HCT116 (cell line): ENCODE measurements at regions not wholly inside any gene's neighbourhood (a gene's known extent, or its start where the extent isn't known, plus 50 kb on each side); places are given as distances from the start of the nearest gene placed in this dataset.

Source experiments
- ATAC-seq: fragments of 200-7000 bp; cut with Tn5 transposase; 2 replicates; pipeline ENCODE4 v1.9.1; 2020; ENCODE audit warnings: mild to moderate bottlenecking, moderate library complexity
- BruUV-seq: library from RNA; stranded (reverse); fragments of 400-500 nt; replicated peaks from 2 replicates; lab custom pipeline; 2021; lab: Mats Ljungman, UMichigan
- CTCF ChIA-PET: fragments of 300-600 bp; sonication (Branson Sonifier 250); formaldehyde crosslinking; loops from one replicate; lab custom pipeline; 2021; ENCODE audit warnings: antibody characterized with exemption; lab: Charles Lee
- POLR2A ChIA-PET: fragments of 300-600, 350-600 bp; sonication (Branson Sonifier 250); formaldehyde crosslinking; loops from one replicate; lab custom pipeline; 2021; ENCODE audit warnings: antibody characterized with exemption; lab: Charles Lee
- RAD21 ChIA-PET, 2 experiments: fragments of 300-600 bp; sonication (Branson Sonifier 250); formaldehyde crosslinking; loops; one replicate each; lab custom pipeline; 2023; ENCODE audit warnings: low total read pairs in 2 of 2; ENCODE audit not compliant: uncharacterized antibody in 2 of 2, unreplicated experiment in 2 of 2, low non-redundant PET in 1 of 2; lab: Charles Lee
- DNase-seq: peaks from one replicate; pipeline ENCODE4 v3.0.0-alpha.2; 2010; ENCODE audit warnings: low read depth, low spot score
- H2AFZ ChIP-seq: fragments of 200-600 bp; shearing (Covaris generic), sonication (generic); 2 replicates; pipeline ENCODE4 v1.6.1; 2017; ENCODE audit warnings: low read depth, mixed run types, mixed read lengths, antibody characterized with exemption, low read length; ENCODE audit not compliant: poor library complexity, severe bottlenecking
- H3K27ac ChIP-seq: 2 replicates; pipeline ENCODE4 v1.5.1; 2012; ENCODE audit warnings: low read depth, low read length
- H3K27me3 ChIP-seq: fragments of 200-600 bp; sonication (generic); 2 replicates; pipeline ENCODE4 v1.6.1; 2016; ENCODE audit warnings: mixed run types, low read length, mixed read lengths; ENCODE audit not compliant: insufficient read depth
- H3K36me3 ChIP-seq, 2 experiments: fragments of 200-500 bp in 1 of 2; fragments of 200-600 bp in 1 of 2; sonication (Bioruptor generic) in 1 of 2; sonication (generic) in 1 of 2; 2 replicates each; pipeline versions ENCODE4 v1.5.1 to v1.6.1; 2014 to 2016; ENCODE audit warnings: low read length in 2 of 2, inconsistent platforms in 1 of 2, mixed read lengths in 1 of 2, mixed run types in 1 of 2; ENCODE audit not compliant: insufficient read depth in 2 of 2, control insufficient read depth in 1 of 2
- H3K4me1 ChIP-seq, 2 experiments: fragments of 200-600 bp in 1 of 2; sonication (generic) in 1 of 2; 2 replicates each; pipeline versions ENCODE4 v1.5.1 to v1.6.1; 2012 to 2017; ENCODE audit warnings: low read length in 2 of 2, inconsistent platforms in 1 of 2, mild to moderate bottlenecking in 1 of 2, mixed read lengths in 1 of 2, mixed run types in 1 of 2, moderate library complexity in 1 of 2; ENCODE audit not compliant: insufficient read depth in 2 of 2, control insufficient read depth in 1 of 2
- H3K4me2 ChIP-seq: fragments of 200-600 bp; sonication (generic); 2 replicates; pipeline ENCODE4 v1.6.1; 2017; ENCODE audit warnings: mixed run types, low read length, mixed read lengths
- H3K4me3 ChIP-seq, 2 experiments: fragments of 200-600 bp in 1 of 2; sonication (generic) in 1 of 2; replicated peaks in 1 of 2; 2 replicates each; pipeline ENCODE4 v1.5.1; 2011 to 2016; ENCODE audit warnings: low read length in 2 of 2, control low read depth in 1 of 2, low read depth in 1 of 2, mild to moderate bottlenecking in 1 of 2, mixed read lengths in 1 of 2, mixed run types in 1 of 2
- H3K79me2 ChIP-seq: fragments of 200-600 bp; sonication (generic); 2 replicates; pipeline ENCODE4 v1.6.1; 2017; ENCODE audit warnings: mild to moderate bottlenecking, mixed run types, low read length, moderate library complexity, mixed read lengths; ENCODE audit not compliant: insufficient read depth
- H3K9ac ChIP-seq: fragments of 200-600 bp; sonication (generic); 2 replicates; pipeline ENCODE4 v1.6.1; 2016; ENCODE audit warnings: low read length, mixed read lengths
- H3K9me2 ChIP-seq: fragments of 200-600 bp; sonication (generic), shearing (Covaris generic); 2 replicates; pipeline ENCODE4 v1.6.1; 2017; ENCODE audit warnings: mixed run types, mild to moderate bottlenecking, moderate library complexity; ENCODE audit not compliant: insufficient read depth
- H3K9me3 ChIP-seq, 2 experiments: fragments of 200-500 bp in 1 of 2; fragments of 200-600 bp in 1 of 2; sonication (Bioruptor generic) in 1 of 2; sonication (generic) in 1 of 2; 2 replicates each; pipeline ENCODE4 v1.6.1; 2014 to 2017; ENCODE audit warnings: low read length in 2 of 2, mixed read lengths in 2 of 2, inconsistent platforms in 1 of 2, low read depth in 1 of 2, mild to moderate bottlenecking in 1 of 2, mixed run types in 1 of 2, moderate library complexity in 1 of 2; ENCODE audit not compliant: control insufficient read depth in 1 of 2, insufficient read depth in 1 of 2
- H4K20me1 ChIP-seq: fragments of 200-600 bp; sonication (generic), shearing (Covaris generic); 2 replicates; pipeline ENCODE4 v1.6.1; 2017; ENCODE audit warnings: mixed run types, mild to moderate bottlenecking, moderate library complexity; ENCODE audit not compliant: insufficient read depth
- CEBPB ChIP-seq: IDR thresholded peaks from 2 replicates; pipeline ENCODE4 v1.6.1; 2012; ENCODE audit warnings: low read depth
- CTCF ChIP-seq, 3 experiments: fragments of 200-600 bp in 1 of 3; sonication (generic) in 1 of 3; IDR thresholded peaks in 2 of 3; conservative IDR thresholded peaks in 1 of 3; 2 replicates each; pipeline ENCODE4 v1.5.1; 2012 to 2017; ENCODE audit warnings: low read depth in 2 of 3, low read length in 2 of 3, antibody characterized with exemption in 1 of 3, borderline replicate concordance in 1 of 3, control low read depth in 1 of 3, mild to moderate bottlenecking in 1 of 3, mixed read lengths in 1 of 3, mixed run types in 1 of 3, moderate library complexity in 1 of 3; ENCODE audit not compliant: insufficient read depth in 1 of 3
- EGR1 ChIP-seq: IDR thresholded peaks from 2 replicates; pipeline ENCODE4 v1.6.1; 2012; ENCODE audit warnings: low read depth
- ELF1 ChIP-seq: IDR thresholded peaks from 2 replicates; pipeline ENCODE4 v1.6.1; 2012; ENCODE audit warnings: low read depth, borderline replicate concordance
- EZH2 ChIP-seq: fragments of 200-600 bp; sonication (generic); IDR thresholded peaks from 2 replicates; pipeline ENCODE4 v1.6.1; 2017; ENCODE audit warnings: antibody characterized with exemption, mixed run types
- EZH2phosphoT487 ChIP-seq: fragments of 200-600 bp; IDR thresholded peaks from 2 replicates; pipeline ENCODE4 v1.6.1; 2018; ENCODE audit warnings: antibody characterized with exemption, borderline replicate concordance
- POLR2A ChIP-seq: IDR thresholded peaks from 2 replicates; pipeline ENCODE4 v1.7.0; 2011; ENCODE audit warnings: borderline replicate concordance; ENCODE audit not compliant: insufficient read depth, insufficient read length; ENCODE audit errors: extremely low read depth
- POLR2AphosphoS5 ChIP-seq: IDR thresholded peaks from 2 replicates; pipeline ENCODE4 v1.6.1; 2011; ENCODE audit warnings: mild to moderate bottlenecking, low read depth, low read length, moderate library complexity
- RAD21 ChIP-seq: IDR thresholded peaks from 2 replicates; pipeline ENCODE4 v1.6.1; 2012; ENCODE audit warnings: low read depth, mild to moderate bottlenecking
- SIN3A ChIP-seq: IDR thresholded peaks from 2 replicates; pipeline ENCODE4 v1.6.1; 2012; ENCODE audit warnings: low read depth
- SP1 ChIP-seq: IDR thresholded peaks from 2 replicates; pipeline ENCODE4 v1.6.1; 2012; ENCODE audit warnings: low read depth
- SRF ChIP-seq: IDR thresholded peaks from 2 replicates; pipeline ENCODE4 v1.6.1; 2012; ENCODE audit warnings: low read depth
- YY1 ChIP-seq: IDR thresholded peaks from 2 replicates; pipeline ENCODE4 v1.6.1; 2011; ENCODE audit warnings: low read length, low read depth, moderate library complexity, mild to moderate bottlenecking; ENCODE audit not compliant: insufficient replicate concordance; ENCODE audit errors: extremely low read depth
- ZBTB33 ChIP-seq: IDR thresholded peaks from 2 replicates; pipeline ENCODE4 v1.6.1; 2011; ENCODE audit warnings: mild to moderate bottlenecking, low read length, moderate library complexity; ENCODE audit not compliant: insufficient replicate concordance; ENCODE audit errors: extremely low read depth
- ZFX ChIP-seq: fragments of 450-650 bp; IDR thresholded peaks from 2 replicates; pipeline ENCODE4 v1.6.1; 2017
- ZNF274 ChIP-seq: fragments of 200-500 bp; sonication (Bioruptor generic); IDR thresholded peaks from 2 replicates; pipeline ENCODE4 v1.6.1; 2014; ENCODE audit warnings: mild to moderate bottlenecking, low read depth, low read length, inconsistent platforms
- intact Hi-C: fragments of 100-400 bp; cut with micrococcal nuclease; formaldehyde crosslinking; loops from 2 replicates; pipeline ENCODE4 v1.10.0; 2022
- TF ChIP-seq, protein P1 (sequence below): IDR thresholded peaks from 2 replicates; pipeline ENCODE4 v1.6.1; 2012
- TF ChIP-seq, protein P2 (sequence below): IDR thresholded peaks from 2 replicates; pipeline ENCODE4 v1.6.1; 2012

DNA sequence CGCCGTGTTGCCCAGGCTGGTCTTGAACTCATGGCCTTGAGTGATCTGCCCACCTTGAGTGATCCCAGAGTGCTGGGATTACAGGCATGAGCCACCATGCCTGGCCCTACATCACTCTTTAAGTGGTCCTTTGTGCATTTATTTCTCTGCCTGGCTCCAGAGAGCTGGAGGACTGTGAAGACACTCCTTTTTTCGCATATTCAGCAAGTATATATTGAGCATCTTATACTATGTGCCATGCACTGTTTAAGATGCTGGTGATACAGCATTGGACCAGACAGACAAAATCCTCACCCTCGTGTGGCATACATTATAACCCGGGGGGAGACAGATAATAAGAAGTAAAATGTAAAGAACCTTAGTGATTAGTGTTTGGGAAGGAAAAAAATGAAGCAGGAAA, 66.8 kb upstream of the NPAS1 start:
- Histone ChIP-seq H3K4me2 (no peak overlapping the region), H4K20me1 (no peaks in the 10 kb centered on the region), H2AFZ (no peak overlapping the region), H3K4me1 (peaks cover 11 to 35% of the 10 kb centered on the region in 2 experiments), H3K79me2 (peaks cover 45% of the 10 kb centered on the region), H3K9me2 (no peaks in the 10 kb centered on the region), H3K27me3 (no peaks in the 10 kb centered on the region), H3K9ac (no peak overlapping the region), H3K36me3 (no peaks in the 10 kb centered on the region; a peak in 1 of 4 replicates), H3K9me3 (no peaks in the 10 kb centered on the region), H3K27ac (no peak overlapping the region), H3K4me3 (no peak overlapping the region)
- intact Hi-C loops: no loop called here
- ChIA-PET RAD21 (no interaction called here), CTCF (no interaction called here), POLR2A (no interaction called here)
- ATAC-seq: no peak
- no peak for DNase-seq
- no peak for TF ChIP-seq EZH2
- no peak for TF ChIP-seq POLR2AphosphoS5
- no peak for TF ChIP-seq POLR2A
- TF ChIP-seq CEBPB: no peak
- TF ChIP-seq EZH2phosphoT487: no peak
- TF ChIP-seq YY1: no peak
- TF ChIP-seq CTCF (IDR thresholded peaks at IDR 0.05 in 2 of 3, conservative IDR thresholded peaks at IDR 0.05 in 1 of 3; ENCODE audit: borderline replicate concordance in 1 of 3, insufficient read depth in 1 of 3, low read depth in 2 of 3, low read length in 2 of 3): no peak
- no peak for TF ChIP-seq ZBTB33
- TF ChIP-seq, protein P1, sequence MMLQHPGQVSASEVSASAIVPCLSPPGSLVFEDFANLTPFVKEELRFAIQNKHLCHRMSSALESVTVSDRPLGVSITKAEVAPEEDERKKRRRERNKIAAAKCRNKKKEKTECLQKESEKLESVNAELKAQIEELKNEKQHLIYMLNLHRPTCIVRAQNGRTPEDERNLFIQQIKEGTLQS: no peak
- TF ChIP-seq EGR1: no peak
- no peak for TF ChIP-seq ZFX
- no peak for TF ChIP-seq SRF
- TF ChIP-seq RAD21: no peak
- no peak for TF ChIP-seq ELF1
- TF ChIP-seq, protein P2, sequence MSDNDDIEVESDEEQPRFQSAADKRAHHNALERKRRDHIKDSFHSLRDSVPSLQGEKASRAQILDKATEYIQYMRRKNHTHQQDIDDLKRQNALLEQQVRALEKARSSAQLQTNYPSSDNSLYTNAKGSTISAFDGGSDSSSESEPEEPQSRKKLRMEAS: no peak
- no peak for TF ChIP-seq SP1
- TF ChIP-seq ZNF274: no peak
- no peak for TF ChIP-seq SIN3A
- BruUV-seq: no TSS peak
